GM12878 (cell line): ENCODE measurements at regions not wholly inside any gene's neighbourhood (a gene's known extent, or its start where the extent isn't known, plus 50 kb on each side); places are given as distances from the start of the nearest gene placed in this dataset.

Source experiments
- ATAC-seq: fragments of 200-7000 bp; cut with Tn5 transposase; 3 replicates; pipeline ENCODE4 v1.9.1; 2020; ENCODE audit warnings: mild to moderate bottlenecking, moderate library complexity
- BruUV-seq: library from RNA; stranded (reverse); fragments of 400-500 nt; replicated peaks from 2 replicates; lab custom pipeline; 2021; lab: Mats Ljungman, UMichigan
- CTCF ChIA-PET: fragments of 300-600 bp; sonication (Branson Sonifier 250); formaldehyde crosslinking; extraction: SDS; loops from one replicate; lab custom pipeline; 2021; ENCODE audit warnings: inconsistent platforms; lab: Yijun Ruan, JAX
- POLR2A ChIA-PET: fragments of 350-600 bp; formaldehyde crosslinking; extraction: SDS; loops from one replicate; lab custom pipeline; 2021; ENCODE audit warnings: inconsistent platforms; lab: Charles Lee
- RAD21 ChIA-PET: fragments of 300-600 bp; sonication (Branson Sonifier 250); formaldehyde crosslinking; loops from one replicate; lab custom pipeline; 2023; ENCODE audit warnings: antibody characterized with exemption; ENCODE audit not compliant: unreplicated experiment; lab: Charles Lee
- SMC1A ChIA-PET: fragments of 300-600 bp; sonication (Branson Sonifier 250); formaldehyde crosslinking; loops from one replicate; lab custom pipeline; 2023; ENCODE audit not compliant: unreplicated experiment, uncharacterized antibody; lab: Charles Lee
- DNase-seq: peaks from one replicate; pipeline ENCODE4 v3.0.0-alpha.2; 2011; ENCODE audit warnings: low read depth, low spot score
- FAIRE-seq: peaks from 3 replicates; lab custom pipeline; 2011; peaks lifted over from hg19 to GRCh38; lab: Jason Lieb, UNC
- H2AFZ ChIP-seq: 2 replicates; pipeline ENCODE4 v1.6.0; 2011; ENCODE audit warnings: low read depth, low read length, control low read depth; ENCODE audit not compliant: control insufficient read depth
- H3K27ac ChIP-seq: 2 replicates; pipeline ENCODE4 v1.5.1; 2011; ENCODE audit warnings: control low read depth; ENCODE audit not compliant: control insufficient read depth, insufficient read depth
- H3K27me3 ChIP-seq, 2 experiments: replicated peaks in 1 of 2; 2 replicates each; pipeline versions ENCODE4 v1.6.0 to v1.6.1; 2011; ENCODE audit warnings: low read length in 1 of 2; ENCODE audit not compliant: control insufficient read depth in 2 of 2, insufficient read depth in 2 of 2
- H3K36me3 ChIP-seq, 2 experiments: 2 replicates each; pipeline ENCODE4 v1.5.1; 2011; ENCODE audit warnings: low read length in 1 of 2; ENCODE audit not compliant: control insufficient read depth in 2 of 2, insufficient read depth in 2 of 2
- H3K4me1 ChIP-seq: 2 replicates; pipeline ENCODE4 v1.6.1; 2011; ENCODE audit warnings: mild to moderate bottlenecking, low read length, moderate library complexity, mixed read lengths; ENCODE audit not compliant: control insufficient read depth, insufficient read depth
- H3K4me2 ChIP-seq: 2 replicates; pipeline ENCODE4 v1.6.0; 2011; ENCODE audit warnings: control low read depth; ENCODE audit not compliant: control insufficient read depth, insufficient read depth
- H3K4me3 ChIP-seq: fragments of 200-600 bp; sonication (generic); 2 replicates; pipeline ENCODE4 v1.5.1; 2016
- H3K79me2 ChIP-seq: 2 replicates; pipeline ENCODE4 v1.6.0; 2011; ENCODE audit warnings: low read length; ENCODE audit not compliant: control insufficient read depth, insufficient read depth
- H3K9ac ChIP-seq: 2 replicates; pipeline ENCODE4 v1.8.0; 2011; ENCODE audit warnings: low read length, control low read depth, mixed read lengths; ENCODE audit not compliant: control insufficient read depth, insufficient read depth
- H3K9me3 ChIP-seq: replicated peaks from 3 replicates; pipeline ENCODE4 v1.5.1; 2011; ENCODE audit warnings: mild to moderate bottlenecking, low read length; ENCODE audit not compliant: control insufficient read depth, insufficient read depth
- H4K20me1 ChIP-seq: 2 replicates; pipeline ENCODE4 v1.6.0; 2011; ENCODE audit not compliant: control insufficient read depth, insufficient read depth
- KLF5 ChIP-seq: fragments of 450-650 bp; IDR thresholded peaks from 2 replicates; pipeline ENCODE4 v1.6.1; 2014; ENCODE audit warnings: mild to moderate bottlenecking; ENCODE audit not compliant: partially characterized antibody
- MTA2 ChIP-seq: fragments of 450-650 bp; IDR thresholded peaks from 2 replicates; pipeline ENCODE4 v1.6.1; 2016; ENCODE audit warnings: low read depth, mild to moderate bottlenecking, moderate library complexity
- NBN ChIP-seq: fragments of 450-650 bp; IDR thresholded peaks from 2 replicates; pipeline ENCODE4 v1.6.1; 2016
- PML ChIP-seq: IDR thresholded peaks from 2 replicates; pipeline ENCODE4 v1.6.1; 2012; ENCODE audit warnings: low read length, inconsistent platforms
- RB1 ChIP-seq: fragments of 450-650 bp; formaldehyde crosslinking; IDR thresholded peaks from 2 replicates; pipeline ENCODE4 v1.6.1; 2017; ENCODE audit warnings: mild to moderate bottlenecking, borderline replicate concordance
- in situ Hi-C: fragments of 300-500 bp; cut with MboI; formaldehyde crosslinking; loops from 9 replicates; pipeline ENCODE4 v1.14.3; 2018; ENCODE audit warnings: mixed read lengths
- intact Hi-C: fragments of 100-400 bp; cut with micrococcal nuclease; formaldehyde crosslinking; loops from one replicate; pipeline ENCODE4 v1.14.2; 2022; ENCODE audit not compliant: unreplicated experiment
- TF ChIP-seq, protein P1 (sequence below): fragments of 450-650 bp; IDR thresholded peaks from 2 replicates; pipeline ENCODE4 v1.6.1; 2018; ENCODE audit warnings: mild to moderate bottlenecking, low read depth, moderate library complexity; ENCODE audit not compliant: partially characterized antibody
- TF ChIP-seq, protein P2 (sequence below): fragments of 450-650 bp; conservative IDR thresholded peaks from 2 replicates; pipeline ENCODE4 v1.6.1; 2017; ENCODE audit warnings: mild to moderate bottlenecking, moderate library complexity
- TF ChIP-seq, protein P3 (sequence below): fragments of 450-650 bp; IDR thresholded peaks from 2 replicates; pipeline ENCODE4 v1.6.1; 2017; ENCODE audit warnings: mild to moderate bottlenecking, low read depth, inconsistent platforms; ENCODE audit not compliant: poor library complexity, severe bottlenecking

DNA sequence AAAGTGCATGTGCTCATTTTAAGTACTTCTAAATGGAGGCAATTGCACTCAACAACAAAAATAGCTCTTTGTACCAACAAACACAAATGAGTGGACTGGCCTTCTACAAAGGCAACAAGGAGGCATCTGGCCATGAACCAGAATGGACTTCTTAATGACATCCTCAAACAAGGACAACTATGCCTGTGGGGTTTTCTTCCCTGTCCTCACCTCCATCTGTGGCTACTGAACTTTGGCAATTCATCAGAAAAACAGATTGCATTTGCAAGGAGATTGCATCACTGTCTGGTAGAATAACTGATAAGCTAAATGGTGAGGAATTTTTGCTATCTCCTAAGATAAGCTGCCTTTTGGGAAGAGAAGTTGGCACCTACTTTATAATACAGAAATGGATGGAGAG lies 447.3 kb upstream of the CCNG1 start:
- ChIA-PET SMC1A (interaction anchor here (0.9 to 1.1 kb wide), 4 partner anchors 9 to 165 kb away, joined by 3 to 5 read pairs (median 3); no protein-coding TSS in a partner anchor), RAD21 (interaction anchor here (0.9 to 1.5 kb wide), 3 partner anchors 25 to 103 kb away, joined by 3 to 5 read pairs (median 3); no protein-coding TSS in a partner anchor), CTCF (interaction anchor here (0.6 to 1.3 kb wide), 3 partner anchors 9 to 778 kb away, joined by 3 to 4 read pairs (median 4); no protein-coding TSS in a partner anchor), POLR2A (no interaction called here)
- Histone ChIP-seq H3K79me2 (no peaks in the 10 kb centered on the region), H3K9ac (no peak overlapping the region), H3K4me2 (no peak overlapping the region), H2AFZ (no peak overlapping the region), H3K27me3 (no peaks in the 10 kb centered on the region), H3K36me3 (no peaks in the 10 kb centered on the region), H3K9me3 (no peaks in the 10 kb centered on the region), H3K27ac (no peak overlapping the region), H4K20me1 (no peaks in the 10 kb centered on the region), H3K4me1 (no peaks in the 10 kb centered on the region), H3K4me3 (no peak overlapping the region)
- in situ Hi-C loops (no loop called here), intact Hi-C loops (loop anchor here (5.0 kb wide), 2 partner anchors 103 to 357 kb away; no protein-coding TSS in a partner anchor)
- FAIRE-seq (no peak), DNase-seq (no peak), ATAC-seq (no peak)
- TF ChIP-seq, protein P1, sequence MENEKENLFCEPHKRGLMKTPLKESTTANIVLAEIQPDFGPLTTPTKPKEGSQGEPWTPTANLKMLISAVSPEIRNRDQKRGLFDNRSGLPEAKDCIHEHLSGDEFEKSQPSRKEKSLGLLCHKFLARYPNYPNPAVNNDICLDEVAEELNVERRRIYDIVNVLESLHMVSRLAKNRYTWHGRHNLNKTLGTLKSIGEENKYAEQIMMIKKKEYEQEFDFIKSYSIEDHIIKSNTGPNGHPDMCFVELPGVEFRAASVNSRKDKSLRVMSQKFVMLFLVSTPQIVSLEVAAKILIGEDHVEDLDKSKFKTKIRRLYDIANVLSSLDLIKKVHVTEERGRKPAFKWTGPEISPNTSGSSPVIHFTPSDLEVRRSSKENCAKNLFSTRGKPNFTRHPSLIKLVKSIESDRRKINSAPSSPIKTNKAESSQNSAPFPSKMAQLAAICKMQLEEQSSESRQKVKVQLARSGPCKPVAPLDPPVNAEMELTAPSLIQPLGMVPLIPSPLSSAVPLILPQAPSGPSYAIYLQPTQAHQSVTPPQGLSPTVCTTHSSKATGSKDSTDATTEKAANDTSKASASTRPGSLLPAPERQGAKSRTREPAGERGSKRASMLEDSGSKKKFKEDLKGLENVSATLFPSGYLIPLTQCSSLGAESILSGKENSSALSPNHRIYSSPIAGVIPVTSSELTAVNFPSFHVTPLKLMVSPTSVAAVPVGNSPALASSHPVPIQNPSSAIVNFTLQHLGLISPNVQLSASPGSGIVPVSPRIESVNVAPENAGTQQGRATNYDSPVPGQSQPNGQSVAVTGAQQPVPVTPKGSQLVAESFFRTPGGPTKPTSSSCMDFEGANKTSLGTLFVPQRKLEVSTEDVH = no peak
- TF ChIP-seq, protein P2, sequence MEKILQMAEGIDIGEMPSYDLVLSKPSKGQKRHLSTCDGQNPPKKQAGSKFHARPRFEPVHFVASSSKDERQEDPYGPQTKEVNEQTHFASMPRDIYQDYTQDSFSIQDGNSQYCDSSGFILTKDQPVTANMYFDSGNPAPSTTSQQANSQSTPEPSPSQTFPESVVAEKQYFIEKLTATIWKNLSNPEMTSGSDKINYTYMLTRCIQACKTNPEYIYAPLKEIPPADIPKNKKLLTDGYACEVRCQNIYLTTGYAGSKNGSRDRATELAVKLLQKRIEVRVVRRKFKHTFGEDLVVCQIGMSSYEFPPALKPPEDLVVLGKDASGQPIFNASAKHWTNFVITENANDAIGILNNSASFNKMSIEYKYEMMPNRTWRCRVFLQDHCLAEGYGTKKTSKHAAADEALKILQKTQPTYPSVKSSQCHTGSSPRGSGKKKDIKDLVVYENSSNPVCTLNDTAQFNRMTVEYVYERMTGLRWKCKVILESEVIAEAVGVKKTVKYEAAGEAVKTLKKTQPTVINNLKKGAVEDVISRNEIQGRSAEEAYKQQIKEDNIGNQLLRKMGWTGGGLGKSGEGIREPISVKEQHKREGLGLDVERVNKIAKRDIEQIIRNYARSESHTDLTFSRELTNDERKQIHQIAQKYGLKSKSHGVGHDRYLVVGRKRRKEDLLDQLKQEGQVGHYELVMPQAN = no peak
- no peak for TF ChIP-seq RB1
- no peak for TF ChIP-seq MTA2
- no peak for TF ChIP-seq NBN
- TF ChIP-seq KLF5 = no peak
- TF ChIP-seq PML = no peak
- TF ChIP-seq, protein P3, sequence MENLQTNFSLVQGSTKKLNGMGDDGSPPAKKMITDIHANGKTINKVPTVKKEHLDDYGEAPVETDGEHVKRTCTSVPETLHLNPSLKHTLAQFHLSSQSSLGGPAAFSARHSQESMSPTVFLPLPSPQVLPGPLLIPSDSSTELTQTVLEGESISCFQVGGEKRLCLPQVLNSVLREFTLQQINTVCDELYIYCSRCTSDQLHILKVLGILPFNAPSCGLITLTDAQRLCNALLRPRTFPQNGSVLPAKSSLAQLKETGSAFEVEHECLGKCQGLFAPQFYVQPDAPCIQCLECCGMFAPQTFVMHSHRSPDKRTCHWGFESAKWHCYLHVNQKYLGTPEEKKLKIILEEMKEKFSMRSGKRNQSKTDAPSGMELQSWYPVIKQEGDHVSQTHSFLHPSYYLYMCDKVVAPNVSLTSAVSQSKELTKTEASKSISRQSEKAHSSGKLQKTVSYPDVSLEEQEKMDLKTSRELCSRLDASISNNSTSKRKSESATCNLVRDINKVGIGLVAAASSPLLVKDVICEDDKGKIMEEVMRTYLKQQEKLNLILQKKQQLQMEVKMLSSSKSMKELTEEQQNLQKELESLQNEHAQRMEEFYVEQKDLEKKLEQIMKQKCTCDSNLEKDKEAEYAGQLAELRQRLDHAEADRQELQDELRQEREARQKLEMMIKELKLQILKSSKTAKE = no peak
- no TSS peak for BruUV-seq
